GM23338 (cell line): ENCODE measurements at regions not wholly inside any gene's neighbourhood (a gene's known extent, or its start where the extent isn't known, plus 50 kb on each side); places are given as distances from the start of the nearest gene placed in this dataset.

Source experiments
- ATAC-seq: fragments of 200-7000 bp; cut with Tn5 transposase; 3 replicates; pipeline ENCODE4 v1.9.1; 2020
- DNase-seq: peaks from one replicate; pipeline ENCODE4 v3.0.0-alpha.2; 2015; ENCODE audit warnings: low spot score
- H2AFZ ChIP-seq: fragments of 200-600 bp; sonication (generic); 2 replicates; pipeline ENCODE4 v1.8.0; 2016; ENCODE audit warnings: antibody characterized with exemption, mild to moderate bottlenecking, moderate library complexity
- H3F3A ChIP-seq: fragments of 200-600 bp; sonication (generic); replicated peaks from 2 replicates; pipeline ENCODE4 v1.8.0; 2017; ENCODE audit warnings: antibody characterized with exemption, mixed run types, low read depth
- H3K27ac ChIP-seq: fragments of 200-600 bp; sonication (generic); 2 replicates; pipeline ENCODE4 v1.6.1; 2016; ENCODE audit warnings: low read depth
- H3K27me3 ChIP-seq: fragments of 200-600 bp; sonication (generic); 2 replicates; pipeline ENCODE4 v1.8.0; 2016; ENCODE audit warnings: mild to moderate bottlenecking, mixed run types, moderate library complexity; ENCODE audit not compliant: insufficient read depth
- H3K36me3 ChIP-seq: fragments of 200-600 bp; sonication (generic); 2 replicates; pipeline ENCODE4 v1.8.0; 2016; ENCODE audit warnings: mild to moderate bottlenecking; ENCODE audit not compliant: insufficient read depth
- H3K4me1 ChIP-seq: fragments of 200-600 bp; sonication (generic); 2 replicates; pipeline ENCODE4 v1.8.0; 2016; ENCODE audit warnings: mild to moderate bottlenecking, moderate library complexity; ENCODE audit not compliant: insufficient read depth
- H3K4me2 ChIP-seq: fragments of 200-600 bp; sonication (generic); 2 replicates; pipeline ENCODE4 v1.7.1; 2017; ENCODE audit warnings: mixed run types
- H3K4me3 ChIP-seq: fragments of 200-600 bp; sonication (generic); 2 replicates; pipeline ENCODE4 v1.6.1; 2016; ENCODE audit warnings: mixed run types
- H3K79me2 ChIP-seq: fragments of 200-600 bp; sonication (generic); replicated peaks from 2 replicates; pipeline ENCODE4 v1.8.0; 2017; ENCODE audit warnings: mild to moderate bottlenecking; ENCODE audit not compliant: insufficient read depth
- H3K9me2 ChIP-seq: fragments of 200-600 bp; sonication (generic); 2 replicates; pipeline ENCODE4 v1.8.0; 2017; ENCODE audit not compliant: insufficient read depth
- H4K20me1 ChIP-seq: fragments of 200-600 bp; sonication (generic); replicated peaks from 2 replicates; pipeline ENCODE4 v1.8.0; 2017; ENCODE audit warnings: mild to moderate bottlenecking; ENCODE audit not compliant: insufficient read depth
- H3K27ac Mint-ChIP-seq: 2 replicates; pipeline ENCODE4 v1.8.0; 2020; ENCODE audit warnings: inconsistent platforms, mild to moderate bottlenecking, moderate library complexity, mixed read lengths
- H3K27me3 Mint-ChIP-seq: 3 replicates; pipeline ENCODE4 v1.8.0; 2022; ENCODE audit warnings: low read depth, mild to moderate bottlenecking, moderate library complexity, mixed read lengths, inconsistent platforms; ENCODE audit not compliant: insufficient read depth, poor library complexity
- H3K36me3 Mint-ChIP-seq: 3 replicates; pipeline ENCODE4 v1.8.0; 2021; ENCODE audit warnings: low read depth, mild to moderate bottlenecking, inconsistent platforms, moderate library complexity, mixed read lengths
- H3K4me1 Mint-ChIP-seq: 3 replicates; pipeline ENCODE4 v1.8.0; 2020; ENCODE audit warnings: mild to moderate bottlenecking, inconsistent platforms, mixed read lengths
- H3K4me3 Mint-ChIP-seq: 3 replicates; pipeline ENCODE4 v1.8.0; 2021; ENCODE audit warnings: moderate library complexity, mild to moderate bottlenecking, inconsistent platforms, mixed read lengths
- H3K9me3 Mint-ChIP-seq: 3 replicates; pipeline ENCODE4 v1.8.0; 2020; ENCODE audit warnings: moderate library complexity, mild to moderate bottlenecking, inconsistent platforms, mixed read lengths
- EZH2phosphoT487 ChIP-seq: fragments of 200-600 bp; sonication (generic); IDR thresholded peaks from one replicate; pipeline ENCODE4 v1.8.1; 2018; ENCODE audit warnings: antibody characterized with exemption; ENCODE audit not compliant: unreplicated experiment
- REST ChIP-seq: IDR thresholded peaks from one replicate; pipeline ENCODE4 v1.6.1; 2018; ENCODE audit warnings: antibody characterized with exemption; ENCODE audit not compliant: unreplicated experiment
- TF ChIP-seq, protein P1 (sequence below): fragments of 250-450 bp; sonication (Bioruptor Pico); IDR thresholded peaks from 2 replicates; pipeline ENCODE4 v1.5.0; 2020; ENCODE audit warnings: mild to moderate bottlenecking, moderate library complexity

GRCh38 chr12:58393152-58393551 lies 451.8 kb downstream of the ATP23 start:
- ATAC-seq: no peak
- no peaks in the 10 kb centered on the region for H3K4me1 ChIP-seq
- H3K4me3 ChIP-seq: no peak overlapping the region
- Mint-ChIP-seq H3K9me3 (no peaks in the 10 kb centered on the region), H3K36me3 (no peaks in the 10 kb centered on the region), H3K27ac (no peak overlapping the region), H3K4me1 (no peaks in the 10 kb centered on the region), H3K27me3 (peaks cover 5% of the 10 kb centered on the region), H3K4me3 (no peak overlapping the region)
- H4K20me1 ChIP-seq: no peaks in the 10 kb centered on the region
- no peak for TF ChIP-seq EZH2phosphoT487
- TF ChIP-seq, protein P1, sequence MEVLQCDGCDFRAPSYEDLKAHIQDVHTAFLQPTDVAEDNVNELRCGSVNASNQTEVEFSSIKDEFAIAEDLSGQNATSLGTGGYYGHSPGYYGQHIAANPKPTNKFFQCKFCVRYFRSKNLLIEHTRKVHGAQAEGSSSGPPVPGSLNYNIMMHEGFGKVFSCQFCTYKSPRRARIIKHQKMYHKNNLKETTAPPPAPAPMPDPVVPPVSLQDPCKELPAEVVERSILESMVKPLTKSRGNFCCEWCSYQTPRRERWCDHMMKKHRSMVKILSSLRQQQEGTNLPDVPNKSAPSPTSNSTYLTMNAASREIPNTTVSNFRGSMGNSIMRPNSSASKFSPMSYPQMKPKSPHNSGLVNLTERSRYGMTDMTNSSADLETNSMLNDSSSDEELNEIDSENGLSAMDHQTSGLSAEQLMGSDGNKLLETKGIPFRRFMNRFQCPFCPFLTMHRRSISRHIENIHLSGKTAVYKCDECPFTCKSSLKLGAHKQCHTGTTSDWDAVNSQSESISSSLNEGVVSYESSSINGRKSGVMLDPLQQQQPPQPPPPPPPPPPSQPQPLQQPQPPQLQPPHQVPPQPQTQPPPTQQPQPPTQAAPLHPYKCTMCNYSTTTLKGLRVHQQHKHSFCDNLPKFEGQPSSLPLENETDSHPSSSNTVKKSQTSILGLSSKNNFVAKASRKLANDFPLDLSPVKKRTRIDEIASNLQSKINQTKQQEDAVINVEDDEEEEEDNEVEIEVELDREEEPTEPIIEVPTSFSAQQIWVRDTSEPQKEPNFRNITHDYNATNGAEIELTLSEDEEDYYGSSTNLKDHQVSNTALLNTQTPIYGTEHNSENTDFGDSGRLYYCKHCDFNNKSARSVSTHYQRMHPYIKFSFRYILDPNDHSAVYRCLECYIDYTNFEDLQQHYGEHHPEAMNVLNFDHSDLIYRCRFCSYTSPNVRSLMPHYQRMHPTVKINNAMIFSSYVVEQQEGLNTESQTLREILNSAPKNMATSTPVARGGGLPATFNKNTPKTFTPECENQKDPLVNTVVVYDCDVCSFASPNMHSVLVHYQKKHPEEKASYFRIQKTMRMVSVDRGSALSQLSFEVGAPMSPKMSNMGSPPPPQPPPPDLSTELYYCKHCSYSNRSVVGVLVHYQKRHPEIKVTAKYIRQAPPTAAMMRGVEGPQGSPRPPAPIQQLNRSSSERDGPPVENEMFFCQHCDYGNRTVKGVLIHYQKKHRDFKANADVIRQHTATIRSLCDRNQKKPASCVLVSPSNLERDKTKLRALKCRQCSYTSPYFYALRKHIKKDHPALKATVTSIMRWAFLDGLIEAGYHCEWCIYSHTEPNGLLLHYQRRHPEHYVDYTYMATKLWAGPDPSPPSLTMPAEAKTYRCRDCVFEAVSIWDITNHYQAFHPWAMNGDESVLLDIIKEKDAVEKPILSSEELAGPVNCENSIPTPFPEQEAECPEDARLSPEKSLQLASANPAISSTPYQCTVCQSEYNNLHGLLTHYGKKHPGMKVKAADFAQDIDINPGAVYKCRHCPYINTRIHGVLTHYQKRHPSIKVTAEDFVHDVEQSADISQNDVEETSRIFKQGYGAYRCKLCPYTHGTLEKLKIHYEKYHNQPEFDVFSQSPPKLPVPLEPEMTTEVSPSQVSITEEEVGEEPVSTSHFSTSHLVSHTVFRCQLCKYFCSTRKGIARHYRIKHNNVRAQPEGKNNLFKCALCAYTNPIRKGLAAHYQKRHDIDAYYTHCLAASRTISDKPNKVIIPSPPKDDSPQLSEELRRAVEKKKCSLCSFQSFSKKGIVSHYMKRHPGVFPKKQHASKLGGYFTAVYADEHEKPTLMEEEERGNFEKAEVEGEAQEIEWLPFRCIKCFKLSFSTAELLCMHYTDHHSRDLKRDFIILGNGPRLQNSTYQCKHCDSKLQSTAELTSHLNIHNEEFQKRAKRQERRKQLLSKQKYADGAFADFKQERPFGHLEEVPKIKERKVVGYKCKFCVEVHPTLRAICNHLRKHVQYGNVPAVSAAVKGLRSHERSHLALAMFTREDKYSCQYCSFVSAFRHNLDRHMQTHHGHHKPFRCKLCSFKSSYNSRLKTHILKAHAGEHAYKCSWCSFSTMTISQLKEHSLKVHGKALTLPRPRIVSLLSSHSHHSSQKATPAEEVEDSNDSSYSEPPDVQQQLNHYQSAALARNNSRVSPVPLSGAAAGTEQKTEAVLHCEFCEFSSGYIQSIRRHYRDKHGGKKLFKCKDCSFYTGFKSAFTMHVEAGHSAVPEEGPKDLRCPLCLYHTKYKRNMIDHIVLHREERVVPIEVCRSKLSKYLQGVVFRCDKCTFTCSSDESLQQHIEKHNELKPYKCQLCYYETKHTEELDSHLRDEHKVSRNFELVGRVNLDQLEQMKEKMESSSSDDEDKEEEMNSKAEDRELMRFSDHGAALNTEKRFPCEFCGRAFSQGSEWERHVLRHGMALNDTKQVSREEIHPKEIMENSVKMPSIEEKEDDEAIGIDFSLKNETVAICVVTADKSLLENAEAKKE (CRISPR knock-in tag): no peak
- peaks cover 17% of the 10 kb centered on the region for H3K9me2 ChIP-seq
- H3K4me2 ChIP-seq: no peak overlapping the region
- no peaks in the 10 kb centered on the region for H3K79me2 ChIP-seq
- no peak overlapping the region for H2AFZ ChIP-seq
- H3K36me3 ChIP-seq: no peaks in the 10 kb centered on the region
- H3F3A ChIP-seq: no peaks in the 10 kb centered on the region
- DNase-seq: no peak
- H3K27ac ChIP-seq: no peak overlapping the region
- no peaks in the 10 kb centered on the region for H3K27me3 ChIP-seq

GRCh38 chr12:58395056-58395455 lies 453.7 kb downstream of the ATP23 start:
- no peak overlapping the region for H3K27ac ChIP-seq
- no peak overlapping the region for H3K27ac Mint-ChIP-seq

More at GRCh38 chr12:58395056-58395455, 453.7 kb downstream of the ATP23 start:
- Histone ChIP-seq H3F3A (no peaks in the 10 kb centered on the region), H3K79me2 (no peaks in the 10 kb centered on the region), H3K36me3 (no peaks in the 10 kb centered on the region), H3K27me3 (no peaks in the 10 kb centered on the region), H3K9me2 (peaks cover 16% of the 10 kb centered on the region), H4K20me1 (no peaks in the 10 kb centered on the region), H3K4me1 (no peaks in the 10 kb centered on the region), H3K4me3 (no peak overlapping the region), H2AFZ (no peak overlapping the region), H3K4me2 (no peak overlapping the region)
- no peaks in the 10 kb centered on the region for H3K9me3 Mint-ChIP-seq
- no peak for TF ChIP-seq REST
- H3K4me3 Mint-ChIP-seq: no peak overlapping the region
- H3K27me3 Mint-ChIP-seq: peaks cover 5% of the 10 kb centered on the region
- no peak for ATAC-seq
- DNase-seq: no peak
- H3K4me1 Mint-ChIP-seq: no peaks in the 10 kb centered on the region
- H3K36me3 Mint-ChIP-seq: no peaks in the 10 kb centered on the region
